ENCODE measurements at regions not wholly inside any gene's neighbourhood (a gene's known extent, or its start where the extent isn't known, plus 50 kb on each side); places are given as distances from the start of the nearest gene placed in this dataset.
"Not testable (repeated sequence)": the region's sequence is repeated elsewhere in the genome, so short reads cannot be mapped to it uniquely, and the experiment has no call there.

DNA sequence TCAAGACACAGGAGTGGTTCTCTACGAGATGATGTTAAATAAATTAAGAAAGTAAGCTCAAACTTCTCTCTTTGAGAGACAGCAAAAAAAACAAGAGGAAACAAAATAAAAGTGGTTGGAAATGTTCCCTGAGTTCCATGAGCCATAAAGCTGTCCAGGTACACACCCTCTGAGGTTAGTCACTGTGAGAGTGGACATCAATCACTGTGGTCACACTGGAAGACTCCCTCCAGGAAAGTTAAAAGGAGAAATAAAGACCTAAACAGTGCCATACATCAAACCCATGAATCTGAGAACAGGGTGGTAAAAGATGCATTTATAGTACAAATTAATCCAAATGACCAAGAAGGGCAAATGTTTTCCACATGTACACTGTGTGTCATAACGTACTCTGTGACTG is 188.9 kb upstream of the FAM174A start:
- H3K9me3 Mint-ChIP-seq (ENCODE audit: unreplicated experiment); H3K36me3 ChIP-seq (ENCODE audit: control insufficient read depth, insufficient read depth, low read length); CTCF ChIA-PET; BruUV-seq (replicated peaks); H3K27me3 Mint-ChIP-seq (ENCODE audit: insufficient read depth, unreplicated experiment); H3K4me1 Mint-ChIP-seq (ENCODE audit: low read depth, unreplicated experiment); H3K4me1 ChIP-seq; H3K9me3 ChIP-seq; H3K27me3 ChIP-seq (replicated peaks; ENCODE audit: control insufficient read depth, insufficient read depth, low read length); H3K4me3 ChIP-seq (ENCODE audit: low read depth, low read length); intact Hi-C loops (cut with micrococcal nuclease; ENCODE audit: unreplicated experiment); DNase-seq; POLR2A ChIA-PET; H3K36me3 Mint-ChIP-seq (ENCODE audit: insufficient read depth, unreplicated experiment); H3K27ac Mint-ChIP-seq (ENCODE audit: unreplicated experiment); H3K4me3 Mint-ChIP-seq (ENCODE audit: unreplicated experiment): not testable (repeated sequence)

DNA sequence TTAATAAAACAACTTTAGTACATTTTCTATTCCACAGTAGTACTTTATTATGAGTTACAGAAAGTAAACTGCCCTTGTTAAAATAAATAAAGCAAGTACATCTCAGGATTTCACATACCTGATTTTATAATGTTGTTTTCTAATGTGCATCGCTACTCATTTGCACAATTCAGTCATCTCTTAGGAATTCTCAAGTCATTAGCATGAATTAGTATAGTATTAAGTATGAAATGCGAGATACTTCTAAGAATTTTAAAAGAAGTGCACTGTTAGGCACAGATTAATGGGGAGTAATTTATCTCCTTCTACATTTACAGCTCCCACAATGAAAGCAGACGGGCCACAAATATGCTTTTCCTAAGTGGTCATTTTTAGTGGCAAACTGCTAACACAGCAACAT is 193.7 kb upstream of the FAM174A start:
- H3K27ac Mint-ChIP-seq (ENCODE audit: unreplicated experiment); intact Hi-C loops (cut with micrococcal nuclease; ENCODE audit: unreplicated experiment); H3K27me3 Mint-ChIP-seq (ENCODE audit: insufficient read depth, unreplicated experiment); BruUV-seq (replicated peaks); CTCF ChIA-PET; H3K4me3 Mint-ChIP-seq (ENCODE audit: unreplicated experiment); H3K9me3 Mint-ChIP-seq (ENCODE audit: unreplicated experiment); H3K9me3 ChIP-seq; H3K4me1 ChIP-seq; POLR2A ChIA-PET; H3K4me1 Mint-ChIP-seq (ENCODE audit: low read depth, unreplicated experiment); H3K4me3 ChIP-seq (ENCODE audit: low read depth, low read length); H3K36me3 Mint-ChIP-seq (ENCODE audit: insufficient read depth, unreplicated experiment); DNase-seq; H3K36me3 ChIP-seq (ENCODE audit: control insufficient read depth, insufficient read depth, low read length); H3K27me3 ChIP-seq (replicated peaks; ENCODE audit: control insufficient read depth, insufficient read depth, low read length): not testable (repeated sequence)

DNA sequence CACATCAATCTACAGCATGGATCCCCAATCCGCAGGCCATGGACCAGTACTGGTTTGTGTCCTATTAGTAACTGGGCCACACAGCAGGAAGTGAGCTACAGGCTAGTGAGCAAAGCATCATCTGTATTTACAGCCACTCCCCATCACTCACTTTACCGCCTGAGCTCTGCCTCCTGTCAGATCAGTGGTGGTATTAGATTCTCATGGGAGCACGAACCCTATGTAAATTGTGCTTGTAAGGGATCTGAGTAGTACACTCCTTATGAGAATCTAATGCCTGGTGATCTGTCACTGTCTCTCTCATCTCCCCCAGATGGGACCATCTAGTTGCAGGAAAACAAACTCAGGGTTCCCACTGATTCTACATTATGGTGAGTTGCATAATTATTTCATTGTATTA is 212.7 kb upstream of the FAM174A start:
- BruUV-seq (replicated peaks) = no TSS peak
- H3K36me3 Mint-ChIP-seq (ENCODE audit: insufficient read depth, unreplicated experiment) = no peaks in the 10 kb centered on the region
- ChIA-PET POLR2A (no interaction called here), CTCF (no interaction called here)
- no peak overlapping the region for H3K4me3 ChIP-seq (ENCODE audit: low read depth, low read length)
- H3K4me1 ChIP-seq = no peaks in the 10 kb centered on the region
- intact Hi-C loops (cut with micrococcal nuclease; ENCODE audit: unreplicated experiment) = no loop called here
- H3K27me3 ChIP-seq (replicated peaks; ENCODE audit: control insufficient read depth, insufficient read depth, low read length) = no peaks in the 10 kb centered on the region
- no peaks in the 10 kb centered on the region for H3K9me3 ChIP-seq
- TF ChIP-seq, protein P1, sequence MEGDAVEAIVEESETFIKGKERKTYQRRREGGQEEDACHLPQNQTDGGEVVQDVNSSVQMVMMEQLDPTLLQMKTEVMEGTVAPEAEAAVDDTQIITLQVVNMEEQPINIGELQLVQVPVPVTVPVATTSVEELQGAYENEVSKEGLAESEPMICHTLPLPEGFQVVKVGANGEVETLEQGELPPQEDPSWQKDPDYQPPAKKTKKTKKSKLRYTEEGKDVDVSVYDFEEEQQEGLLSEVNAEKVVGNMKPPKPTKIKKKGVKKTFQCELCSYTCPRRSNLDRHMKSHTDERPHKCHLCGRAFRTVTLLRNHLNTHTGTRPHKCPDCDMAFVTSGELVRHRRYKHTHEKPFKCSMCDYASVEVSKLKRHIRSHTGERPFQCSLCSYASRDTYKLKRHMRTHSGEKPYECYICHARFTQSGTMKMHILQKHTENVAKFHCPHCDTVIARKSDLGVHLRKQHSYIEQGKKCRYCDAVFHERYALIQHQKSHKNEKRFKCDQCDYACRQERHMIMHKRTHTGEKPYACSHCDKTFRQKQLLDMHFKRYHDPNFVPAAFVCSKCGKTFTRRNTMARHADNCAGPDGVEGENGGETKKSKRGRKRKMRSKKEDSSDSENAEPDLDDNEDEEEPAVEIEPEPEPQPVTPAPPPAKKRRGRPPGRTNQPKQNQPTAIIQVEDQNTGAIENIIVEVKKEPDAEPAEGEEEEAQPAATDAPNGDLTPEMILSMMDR (IDR thresholded peaks at IDR 0.05; ENCODE audit: insufficient read depth in 1 of 2, low read depth in 1 of 2, low read length in 1 of 2, severe bottlenecking in 1 of 2, unreplicated experiment in 1 of 2) = no peak
- H3K36me3 ChIP-seq (ENCODE audit: control insufficient read depth, insufficient read depth, low read length) = no peaks in the 10 kb centered on the region
- H3K4me1 Mint-ChIP-seq (ENCODE audit: low read depth, unreplicated experiment) = no peaks in the 10 kb centered on the region
- H3K9me3 Mint-ChIP-seq (ENCODE audit: unreplicated experiment) = no peaks in the 10 kb centered on the region
- H3K27ac Mint-ChIP-seq (ENCODE audit: unreplicated experiment) = no peak overlapping the region
- no peak overlapping the region for H3K4me3 Mint-ChIP-seq (ENCODE audit: unreplicated experiment)
- no peak for DNase-seq
- no peaks in the 10 kb centered on the region for H3K27me3 Mint-ChIP-seq (ENCODE audit: insufficient read depth, unreplicated experiment)

DNA sequence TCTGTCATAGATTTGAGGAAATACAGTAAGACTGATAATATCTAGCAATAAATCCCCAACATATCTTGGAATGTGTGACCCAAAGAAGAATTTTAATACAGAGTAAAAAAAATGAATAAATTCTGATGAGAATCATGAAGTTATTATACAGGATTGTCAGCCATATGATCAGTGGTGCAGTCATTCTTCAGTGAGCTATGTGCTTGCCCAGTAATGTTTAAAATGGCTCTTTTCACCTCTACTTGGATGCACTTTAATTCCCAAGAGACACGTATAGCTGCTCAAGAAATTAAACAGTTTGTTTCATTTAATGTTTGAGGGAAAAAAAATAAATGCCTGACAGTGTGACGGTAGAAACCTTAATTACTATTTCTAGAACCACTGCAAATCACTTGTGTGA is 215.3 kb upstream of the FAM174A start:
- H3K9me3 Mint-ChIP-seq (ENCODE audit: unreplicated experiment) = peaks cover 5% of the 10 kb centered on the region
- no peaks in the 10 kb centered on the region for H3K4me1 Mint-ChIP-seq (ENCODE audit: low read depth, unreplicated experiment)
- Histone ChIP-seq H3K4me3 (ENCODE audit: low read depth, low read length) (no peak overlapping the region), H3K4me1 (no peaks in the 10 kb centered on the region), H3K36me3 (ENCODE audit: control insufficient read depth, insufficient read depth, low read length) (no peaks in the 10 kb centered on the region), H3K9me3 (no peaks in the 10 kb centered on the region), H3K27me3 (replicated peaks; ENCODE audit: control insufficient read depth, insufficient read depth, low read length) (no peaks in the 10 kb centered on the region)
- CTCF ChIA-PET = no interaction called here
- no peak for DNase-seq
- H3K4me3 Mint-ChIP-seq (ENCODE audit: unreplicated experiment) = no peak overlapping the region
- TF ChIP-seq, protein P1 (IDR thresholded peaks at IDR 0.05; ENCODE audit: insufficient read depth in 1 of 2, low read depth in 1 of 2, low read length in 1 of 2, severe bottlenecking in 1 of 2, unreplicated experiment in 1 of 2) = no peak
- no TSS peak for BruUV-seq (replicated peaks)
- no peak overlapping the region for H3K27ac Mint-ChIP-seq (ENCODE audit: unreplicated experiment)
- no peaks in the 10 kb centered on the region for H3K27me3 Mint-ChIP-seq (ENCODE audit: insufficient read depth, unreplicated experiment)
- H3K36me3 Mint-ChIP-seq (ENCODE audit: insufficient read depth, unreplicated experiment) = no peaks in the 10 kb centered on the region
- intact Hi-C loops (cut with micrococcal nuclease; ENCODE audit: unreplicated experiment) = no loop called here
- POLR2A ChIA-PET = no interaction called here
